Peyer's patch (tissue), 4 donors: ENCODE measurements at regions not wholly inside any gene's neighbourhood (a gene's known extent, or its start where the extent isn't known, plus 50 kb on each side); places are given as distances from the start of the nearest gene placed in this dataset.

Experiments used
- DNase-seq, 3 donors: peaks; one replicate each; pipeline ENCODE4 v3.0.0-alpha.2; 2017 to 2019
- H3K27ac ChIP-seq, 4 donors: fragments of 200-600 bp; sonication (generic); one replicate each; pipeline ENCODE4 v1.5.1; 2016 to 2019
- H3K27me3 ChIP-seq, 2 donors: fragments of 200-600 bp; sonication (generic); one replicate each; pipeline ENCODE4 v1.5.1; 2019
- H3K36me3 ChIP-seq, 3 donors: fragments of 200-600 bp; sonication (generic); one replicate each; pipeline ENCODE4 v1.5.1; 2016 to 2019
- H3K4me1 ChIP-seq, 4 donors: fragments of 200-600 bp; sonication (generic); one replicate each; pipeline ENCODE4 v1.5.1; 2016 to 2019
- H3K4me3 ChIP-seq, 4 donors: fragments of 200-600 bp; sonication (generic); 1 replicate in 3 of 4; 2 replicates in 1 of 4; pipeline ENCODE4 v1.5.1; 2016 to 2019; ENCODE audit warnings: mild to moderate bottlenecking in 1 of 4
- H3K9me3 ChIP-seq, 4 donors: fragments of 200-600 bp; sonication (generic); one replicate each; pipeline ENCODE4 v1.5.1; 2016 to 2019; ENCODE audit warnings: mild to moderate bottlenecking in 1 of 4
- CTCF ChIP-seq, 6 experiments: fragments of 450-650 bp in 4 of 6; fragments of 200-600 bp in 2 of 6; sonication (generic) in 1 of 6; IDR thresholded peaks; one replicate each; pipeline ENCODE4 v1.5.1; 2017 to 2019; ENCODE audit warnings: antibody characterized with exemption in 6 of 6, mild to moderate bottlenecking in 3 of 6, moderate library complexity in 1 of 6
- POLR2A ChIP-seq, 2 donors: fragments of 450-650 bp; IDR thresholded peaks; one replicate each; pipeline ENCODE4 v1.5.1; 2017; ENCODE audit warnings: antibody characterized with exemption in 2 of 2, mild to moderate bottlenecking in 2 of 2, moderate library complexity in 2 of 2

- no peak for DNase-seq
- Histone ChIP-seq H3K4me1 (no peaks in the 10 kb centered on the region), H3K36me3 (no peaks in the 10 kb centered on the region), H3K27ac (no peak overlapping the region), H3K9me3 (no peaks in the 10 kb centered on the region), H3K4me3 (no peak overlapping the region), H3K27me3 (no peaks in the 10 kb centered on the region)
- TF ChIP-seq POLR2A (IDR thresholded peaks at IDR 0.05) (no peak), CTCF (IDR thresholded peaks at IDR 0.05) (no peak)
Measured at GRCh38 chr22:47891609-47892008, 1129.2 kb downstream of the TBC1D22A start.

GRCh38 chr22:47888817-47889216 is 1126.4 kb downstream of the TBC1D22A start:
- no peak overlapping the region for H3K4me3 ChIP-seq
- no peaks in the 10 kb centered on the region for H3K36me3 ChIP-seq
- no peaks in the 10 kb centered on the region for H3K9me3 ChIP-seq

DNA sequence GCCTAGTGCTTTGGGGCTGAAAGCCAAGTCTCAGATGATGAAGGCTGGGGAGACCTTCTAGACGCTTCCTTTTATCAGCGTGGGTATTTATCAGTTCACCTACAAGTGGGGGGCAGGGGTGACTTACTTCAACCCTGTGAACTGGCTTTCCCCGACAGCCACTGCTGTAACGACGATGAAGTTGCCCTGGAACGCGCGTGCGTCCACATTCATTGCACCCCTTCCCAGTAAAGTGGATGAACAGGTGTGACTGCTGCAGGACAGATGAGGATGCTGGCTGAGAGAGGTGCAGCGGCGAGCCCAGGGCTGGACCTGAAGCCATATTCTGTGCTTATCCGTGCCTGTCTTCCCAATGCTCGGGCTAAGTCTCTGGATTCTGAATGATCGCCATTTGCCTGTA is 1122.3 kb downstream of the TBC1D22A start:
- no peaks in the 10 kb centered on the region for H3K36me3 ChIP-seq

More at GRCh38 chr22:47888817-47889216, 1126.4 kb downstream of the TBC1D22A start:
- Histone ChIP-seq H3K4me1 (no peaks in the 10 kb centered on the region), H3K27ac (no peak overlapping the region), H3K27me3 (no peaks in the 10 kb centered on the region)
- no peak for TF ChIP-seq CTCF (IDR thresholded peaks at IDR 0.05)
- no peak for TF ChIP-seq POLR2A (IDR thresholded peaks at IDR 0.05)
- DNase-seq, result no peak

GRCh38 chr22:47884200-47884599 is 1121.8 kb downstream of the TBC1D22A start:
- no peak for DNase-seq
- Histone ChIP-seq H3K9me3 (no peaks in the 10 kb centered on the region), H3K27ac (no peak overlapping the region), H3K36me3 (no peaks in the 10 kb centered on the region), H3K27me3 (no peaks in the 10 kb centered on the region), H3K4me3 (no peak overlapping the region), H3K4me1 (no peaks in the 10 kb centered on the region)
- TF ChIP-seq POLR2A (IDR thresholded peaks at IDR 0.05) (no peak), CTCF (IDR thresholded peaks at IDR 0.05) (no peak)

More for the DNA sequence above, 1122.3 kb downstream of the TBC1D22A start:
- TF ChIP-seq POLR2A (IDR thresholded peaks at IDR 0.05), result no peak
- TF ChIP-seq CTCF (IDR thresholded peaks at IDR 0.05), result no peak
- Histone ChIP-seq H3K4me3 (no peak overlapping the region), H3K4me1 (no peaks in the 10 kb centered on the region), H3K9me3 (no peaks in the 10 kb centered on the region), H3K27me3 (no peaks in the 10 kb centered on the region), H3K27ac (no peak overlapping the region)
- DNase-seq, result no peak

GRCh38 chr22:47883757-47884156 is 1121.3 kb downstream of the TBC1D22A start:
- H3K36me3 ChIP-seq, result no peaks in the 10 kb centered on the region
- TF ChIP-seq CTCF (IDR thresholded peaks at IDR 0.05), result no peak
- TF ChIP-seq POLR2A (IDR thresholded peaks at IDR 0.05), result no peak

GRCh38 chr22:47879346-47879745 is 1116.9 kb downstream of the TBC1D22A start:
- H3K4me1 ChIP-seq, result no peaks in the 10 kb centered on the region
- TF ChIP-seq CTCF (IDR thresholded peaks at IDR 0.05) (no peak), POLR2A (IDR thresholded peaks at IDR 0.05) (no peak)
- no peak overlapping the region for H3K4me3 ChIP-seq
- no peaks in the 10 kb centered on the region for H3K36me3 ChIP-seq
- H3K27me3 ChIP-seq, result no peaks in the 10 kb centered on the region
- no peak for DNase-seq
- no peak overlapping the region for H3K27ac ChIP-seq
- no peaks in the 10 kb centered on the region for H3K9me3 ChIP-seq

More at GRCh38 chr22:47883757-47884156, 1121.3 kb downstream of the TBC1D22A start:
- DNase-seq, result no peak
- H3K4me1 ChIP-seq, result no peaks in the 10 kb centered on the region
- no peak overlapping the region for H3K4me3 ChIP-seq
- H3K27ac ChIP-seq, result no peak overlapping the region
- no peaks in the 10 kb centered on the region for H3K27me3 ChIP-seq
- no peaks in the 10 kb centered on the region for H3K9me3 ChIP-seq
